CD4-positive, alpha-beta T cell treated with Interferon alpha-2 for 1 hour (primary cell): ENCODE measurements at regions not wholly inside any gene's neighbourhood (a gene's known extent, or its start where the extent isn't known, plus 50 kb on each side); places are given as distances from the start of the nearest gene placed in this dataset.
"Not testable (repeated sequence)": the region's sequence is repeated elsewhere in the genome, so short reads cannot be mapped to it uniquely, and the experiment has no call there.

Experiments
- DNase-seq, 2 donors: peaks; one replicate each; pipeline ENCODE4 v3.0.0-alpha.2; 2020 to 2022

GRCh38 chr7:121744319-121744718, 128.6 kb upstream of the PTPRZ1 start:
- DNase-seq, result no peak

GRCh38 chr7:121741896-121742295, 131.1 kb upstream of the PTPRZ1 start:
- DNase-seq, result no peak

GRCh38 chr7:121739465-121739864, 133.5 kb upstream of the PTPRZ1 start:
- no peak for DNase-seq

- DNase-seq, result no peak
Observed at GRCh38 chr7:121730869-121731268, 142.1 kb upstream of the PTPRZ1 start.

- DNase-seq, result no peak
Observed at GRCh38 chr7:121714559-121715303, 158.2 kb upstream of the PTPRZ1 start.

GRCh38 chr7:121712961-121713360, 160.0 kb upstream of the PTPRZ1 start:
- DNase-seq, result not testable (repeated sequence)

- no peak for DNase-seq
Observed at GRCh38 chr7:121697731-121698316, 175.1 kb upstream of the PTPRZ1 start.

GRCh38 chr7:121696954-121697353, 176.0 kb upstream of the PTPRZ1 start:
- no peak for DNase-seq

- DNase-seq, result no peak
Observed at GRCh38 chr7:121689749-121690148, 183.2 kb upstream of the PTPRZ1 start.

GRCh38 chr7:121681700-121682099, 191.3 kb upstream of the PTPRZ1 start:
- DNase-seq, result no peak

- DNase-seq, result no peak
Observed at GRCh38 chr7:121676168-121676567, 196.8 kb upstream of the PTPRZ1 start.

GRCh38 chr7:121674455-121674854, 198.5 kb upstream of the PTPRZ1 start:
- DNase-seq, result not testable (repeated sequence)

- no peak for DNase-seq
Observed at GRCh38 chr7:121669144-121669543, 203.8 kb upstream of the PTPRZ1 start.

- DNase-seq, result no peak
Observed at GRCh38 chr7:121666306-121666705, 206.7 kb upstream of the PTPRZ1 start.

GRCh38 chr7:121643320-121643719, 229.6 kb upstream of the PTPRZ1 start:
- DNase-seq, result no peak

GRCh38 chr7:121639705-121640104, 233.3 kb upstream of the PTPRZ1 start:
- no peak for DNase-seq

GRCh38 chr7:121638286-121638685, 234.7 kb upstream of the PTPRZ1 start:
- DNase-seq, result no peak

- no peak for DNase-seq
Observed at GRCh38 chr7:121634356-121634755, 238.2 kb upstream of the FAM3C start.

- DNase-seq, result no peak
Observed at GRCh38 chr7:121633186-121633585, 237.1 kb upstream of the FAM3C start.

- DNase-seq, result no peak
Observed at GRCh38 chr7:121624958-121625357, 228.8 kb upstream of the FAM3C start.

- no peak for DNase-seq
Observed at GRCh38 chr7:121623130-121623872, 227.2 kb upstream of the FAM3C start.

GRCh38 chr7:121621937-121622336, 225.8 kb upstream of the FAM3C start:
- DNase-seq, result no peak

- DNase-seq, result no peak
Observed at GRCh38 chr7:121620953-121621606, 225.0 kb upstream of the FAM3C start.

- no peak for DNase-seq
Observed at GRCh38 chr7:121620206-121620605, 224.1 kb upstream of the FAM3C start.
